ENCODE measurements at regions not wholly inside any gene's neighbourhood (a gene's known extent, or its start where the extent isn't known, plus 50 kb on each side); places are given as distances from the start of the nearest gene placed in this dataset.

DNA sequence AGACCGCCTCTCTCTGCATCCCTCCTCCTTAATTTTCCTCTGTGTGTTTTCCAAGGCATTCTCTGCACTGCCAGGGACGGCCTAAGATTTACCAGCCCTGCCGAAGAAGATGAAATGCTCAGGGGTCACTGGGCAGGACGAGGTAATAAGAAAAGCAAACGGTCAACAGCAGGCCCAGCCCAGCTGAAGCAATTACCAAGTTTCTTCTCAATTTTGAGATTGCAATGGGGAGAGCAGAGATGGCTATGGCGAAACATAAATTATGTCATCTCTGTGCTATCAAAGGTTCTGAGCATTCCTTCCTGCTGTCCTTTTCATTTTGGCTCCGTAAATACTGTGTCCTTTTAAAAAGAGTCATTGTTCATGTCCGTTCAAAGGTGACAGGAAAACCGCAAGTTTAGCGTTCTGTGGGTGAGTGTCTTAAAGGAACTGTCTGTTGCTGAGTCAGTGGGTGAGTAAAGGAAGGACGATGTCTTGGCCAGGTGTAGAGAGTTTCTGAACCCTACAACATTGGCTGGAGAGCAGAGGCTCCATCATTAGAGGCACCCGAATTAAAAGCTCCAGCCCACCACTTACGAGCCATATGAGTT lies 753.9 kb upstream of the EEF2KMT start:
- DNase-seq (ENCODE audit: low spot score in 2 of 2, unreplicated experiment in 2 of 2) = no peak
- no peaks in the 10 kb centered on the region for H3K4me1 Mint-ChIP-seq
- no peaks in the 10 kb centered on the region for H3K36me3 Mint-ChIP-seq
- TF ChIP-seq, protein P1, sequence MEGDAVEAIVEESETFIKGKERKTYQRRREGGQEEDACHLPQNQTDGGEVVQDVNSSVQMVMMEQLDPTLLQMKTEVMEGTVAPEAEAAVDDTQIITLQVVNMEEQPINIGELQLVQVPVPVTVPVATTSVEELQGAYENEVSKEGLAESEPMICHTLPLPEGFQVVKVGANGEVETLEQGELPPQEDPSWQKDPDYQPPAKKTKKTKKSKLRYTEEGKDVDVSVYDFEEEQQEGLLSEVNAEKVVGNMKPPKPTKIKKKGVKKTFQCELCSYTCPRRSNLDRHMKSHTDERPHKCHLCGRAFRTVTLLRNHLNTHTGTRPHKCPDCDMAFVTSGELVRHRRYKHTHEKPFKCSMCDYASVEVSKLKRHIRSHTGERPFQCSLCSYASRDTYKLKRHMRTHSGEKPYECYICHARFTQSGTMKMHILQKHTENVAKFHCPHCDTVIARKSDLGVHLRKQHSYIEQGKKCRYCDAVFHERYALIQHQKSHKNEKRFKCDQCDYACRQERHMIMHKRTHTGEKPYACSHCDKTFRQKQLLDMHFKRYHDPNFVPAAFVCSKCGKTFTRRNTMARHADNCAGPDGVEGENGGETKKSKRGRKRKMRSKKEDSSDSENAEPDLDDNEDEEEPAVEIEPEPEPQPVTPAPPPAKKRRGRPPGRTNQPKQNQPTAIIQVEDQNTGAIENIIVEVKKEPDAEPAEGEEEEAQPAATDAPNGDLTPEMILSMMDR (IDR thresholded peaks at IDR 0.05; ENCODE audit: unreplicated experiment) = no peak
- no peaks in the 10 kb centered on the region for H3K9me3 Mint-ChIP-seq
- H3K27ac Mint-ChIP-seq = no peak overlapping the region
- H3K27me3 Mint-ChIP-seq (ENCODE audit: low read depth) = peaks cover 6% of the 10 kb centered on the region
- H3K4me3 Mint-ChIP-seq = no peak overlapping the region

DNA sequence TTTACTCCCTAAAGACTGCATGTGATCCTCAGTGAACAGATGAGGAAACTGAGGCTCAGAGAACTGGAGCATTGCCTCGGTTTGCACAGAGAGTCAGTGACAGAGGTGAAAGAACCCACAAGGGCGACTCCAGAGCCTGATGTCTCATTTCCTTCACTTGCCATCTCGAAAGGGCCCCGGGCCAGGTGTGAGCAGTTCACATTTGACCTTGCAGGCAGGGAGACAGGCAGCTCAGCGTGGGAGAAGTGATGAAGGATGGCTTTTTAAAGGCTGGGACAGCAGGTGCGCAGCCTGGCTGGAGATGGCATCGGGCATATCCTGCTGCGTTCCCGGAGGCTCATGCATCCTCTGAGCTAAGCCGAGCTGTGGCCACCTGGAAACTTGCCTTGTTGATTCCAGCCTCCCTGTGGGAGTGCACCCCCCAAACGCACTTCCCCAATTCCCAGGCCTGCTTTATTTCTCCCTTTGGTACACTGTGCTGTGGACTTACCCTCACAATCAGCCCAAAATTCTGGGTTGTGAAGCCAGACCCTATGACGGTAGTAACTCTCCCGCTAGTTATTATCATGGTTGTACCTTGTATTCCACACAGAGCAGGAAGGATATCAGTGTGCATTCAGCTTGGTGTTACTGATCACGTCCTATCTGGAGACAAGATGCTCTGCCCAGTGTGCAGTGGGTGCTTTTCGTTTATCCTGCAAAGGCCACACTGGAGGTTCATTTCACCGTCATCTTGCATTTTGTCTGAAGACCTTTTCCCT lies 753.2 kb upstream of the EEF2KMT start:
- TF ChIP-seq, protein P1 (IDR thresholded peaks at IDR 0.05; ENCODE audit: unreplicated experiment) = no peak
- Mint-ChIP-seq H3K4me1 (no peaks in the 10 kb centered on the region), H3K27me3 (ENCODE audit: low read depth) (peaks cover 6% of the 10 kb centered on the region), H3K4me3 (no peak overlapping the region), H3K9me3 (no peaks in the 10 kb centered on the region), H3K27ac (no peak overlapping the region), H3K36me3 (no peaks in the 10 kb centered on the region)
- no peak for DNase-seq (ENCODE audit: low spot score in 2 of 2, unreplicated experiment in 2 of 2)

DNA sequence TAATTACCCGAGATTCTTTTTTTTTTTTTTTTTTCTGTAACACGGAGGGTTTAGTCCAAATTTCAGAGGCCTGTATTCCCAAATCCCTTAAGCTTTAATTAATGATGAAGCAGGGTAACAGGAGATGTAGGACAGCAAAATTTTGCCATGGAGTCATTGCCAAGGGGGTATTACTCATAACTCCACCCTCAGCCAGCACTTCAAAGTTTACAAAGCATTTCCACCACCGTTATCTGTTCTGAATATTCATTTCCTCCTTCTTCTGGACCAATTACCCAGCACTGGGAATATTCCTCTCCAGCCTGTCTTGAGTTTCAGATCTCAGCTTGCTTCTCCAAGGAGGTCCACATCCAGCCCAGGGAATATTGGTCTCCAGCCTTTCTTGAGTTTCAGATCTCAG lies 747.5 kb upstream of the EEF2KMT start:
- H3K36me3 Mint-ChIP-seq = no peaks in the 10 kb centered on the region
- DNase-seq (ENCODE audit: low spot score in 2 of 2, unreplicated experiment in 2 of 2) = no peak
- H3K4me1 Mint-ChIP-seq = no peaks in the 10 kb centered on the region
- H3K27ac Mint-ChIP-seq = no peak overlapping the region
- no peak overlapping the region for H3K4me3 Mint-ChIP-seq
- TF ChIP-seq, protein P1 (IDR thresholded peaks at IDR 0.05; ENCODE audit: unreplicated experiment) = no peak
- peaks cover 2% of the 10 kb centered on the region for H3K27me3 Mint-ChIP-seq (ENCODE audit: low read depth)
- no peaks in the 10 kb centered on the region for H3K9me3 Mint-ChIP-seq

DNA sequence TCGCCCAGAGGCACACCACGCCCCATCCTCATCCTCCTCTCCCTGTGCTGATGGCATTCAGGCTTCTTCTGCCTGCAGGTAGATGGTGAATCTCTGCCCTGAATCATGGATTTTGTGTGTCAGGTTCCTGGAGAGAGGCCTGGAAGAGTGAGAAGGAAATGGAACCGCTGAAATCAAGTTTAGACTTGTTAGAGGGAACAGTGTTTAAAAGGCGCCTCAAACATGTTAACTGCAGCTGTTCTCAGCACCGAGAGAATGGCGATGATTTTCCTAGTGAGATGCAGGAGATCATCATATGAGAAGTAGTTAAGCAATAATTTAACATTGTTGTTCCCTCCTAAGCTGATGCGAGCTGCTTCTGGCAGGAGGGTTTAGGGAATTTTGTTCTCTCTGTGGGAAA lies 744.4 kb upstream of the EEF2KMT start:
- Mint-ChIP-seq H3K27me3 (ENCODE audit: low read depth) (peaks cover 6% of the 10 kb centered on the region), H3K4me1 (no peaks in the 10 kb centered on the region), H3K9me3 (no peaks in the 10 kb centered on the region), H3K27ac (no peak overlapping the region), H3K4me3 (no peak overlapping the region), H3K36me3 (no peaks in the 10 kb centered on the region)
- TF ChIP-seq, protein P1 (IDR thresholded peaks at IDR 0.05; ENCODE audit: unreplicated experiment) = no peak
- DNase-seq (ENCODE audit: low spot score in 2 of 2, unreplicated experiment in 2 of 2) = no peak

DNA sequence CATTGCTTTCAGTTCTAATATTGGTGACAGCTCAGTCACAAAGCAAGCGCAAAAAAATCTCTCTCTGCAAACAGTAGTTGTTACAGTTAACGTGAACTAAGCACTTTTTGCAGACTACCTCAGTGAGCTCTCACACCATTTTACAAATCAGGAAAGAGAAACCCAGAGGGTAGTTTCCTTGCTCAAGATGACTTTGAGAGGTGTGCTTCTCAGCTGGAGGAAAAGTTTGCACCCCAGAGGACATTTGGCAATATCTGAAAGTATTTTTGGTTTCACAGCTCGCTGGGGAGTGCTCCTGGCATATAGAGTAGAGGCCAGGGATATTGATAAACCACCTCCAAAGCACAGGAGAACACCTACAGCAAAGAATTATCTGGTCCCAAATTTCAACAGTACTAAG lies 741.1 kb upstream of the EEF2KMT start:
- no peaks in the 10 kb centered on the region for H3K4me1 Mint-ChIP-seq
- TF ChIP-seq, protein P1 (IDR thresholded peaks at IDR 0.05; ENCODE audit: unreplicated experiment) = no peak
- DNase-seq (ENCODE audit: low spot score in 2 of 2, unreplicated experiment in 2 of 2) = no peak
- no peaks in the 10 kb centered on the region for H3K36me3 Mint-ChIP-seq
- peaks cover 12% of the 10 kb centered on the region for H3K27me3 Mint-ChIP-seq (ENCODE audit: low read depth)
- H3K27ac Mint-ChIP-seq = no peak overlapping the region
- peaks cover 5% of the 10 kb centered on the region for H3K9me3 Mint-ChIP-seq
- no peak overlapping the region for H3K4me3 Mint-ChIP-seq
